Small intestine (tissue), 7 donors: ENCODE measurements at regions not wholly inside any gene's neighbourhood (a gene's known extent, or its start where the extent isn't known, plus 50 kb on each side); places are given as distances from the start of the nearest gene placed in this dataset.
"Not testable (repeated sequence)": the region's sequence is repeated elsewhere in the genome, so short reads cannot be mapped to it uniquely, and the experiment has no call there.

Experiments used
- DNase-seq, 2 donors: peaks; one replicate each; pipeline versions ENCODE4 v3.0.0 to v3.0.0-alpha.2; 2013
- FAIRE-seq: peaks from 2 replicates; lab custom pipeline; 2012; peaks lifted over from hg19 to GRCh38; lab: Jason Lieb, UNC
- H3K27ac ChIP-seq, 3 donors: one replicate each; pipeline ENCODE4 v1.5.1; 2013; ENCODE audit warnings: low read length in 2 of 3, mild to moderate bottlenecking in 2 of 3, control low read depth in 1 of 3, inconsistent platforms in 1 of 3, low read depth in 1 of 3, moderate library complexity in 1 of 3
- H3K27me3 ChIP-seq, 3 donors: one replicate each; pipeline ENCODE4 v1.6.1; 2013; ENCODE audit warnings: low read length in 3 of 3, inconsistent platforms in 1 of 3; ENCODE audit not compliant: control insufficient read depth in 3 of 3, insufficient read depth in 3 of 3
- H3K36me3 ChIP-seq, 3 donors: one replicate each; pipeline ENCODE4 v1.6.1; 2013; ENCODE audit warnings: low read length in 3 of 3, inconsistent platforms in 1 of 3, low read depth in 1 of 3, mild to moderate bottlenecking in 1 of 3, moderate library complexity in 1 of 3; ENCODE audit not compliant: control insufficient read depth in 3 of 3, insufficient read depth in 2 of 3
- H3K4me1 ChIP-seq, 3 donors: one replicate each; pipeline ENCODE4 v1.6.1; 2013; ENCODE audit warnings: low read length in 2 of 3, inconsistent platforms in 1 of 3, low read depth in 1 of 3, mild to moderate bottlenecking in 1 of 3, moderate library complexity in 1 of 3; ENCODE audit not compliant: control insufficient read depth in 3 of 3, insufficient read depth in 2 of 3
- H3K4me3 ChIP-seq, 3 donors: one replicate each; pipeline ENCODE4 v1.5.1; 2013; ENCODE audit warnings: low read length in 3 of 3, control low read depth in 1 of 3, inconsistent platforms in 1 of 3, low read depth in 1 of 3, mild to moderate bottlenecking in 1 of 3, moderate library complexity in 1 of 3
- H3K9me3 ChIP-seq, 2 donors: one replicate each; pipeline ENCODE4 v1.6.1; 2013; ENCODE audit warnings: low read depth in 1 of 2, low read length in 1 of 2; ENCODE audit not compliant: control insufficient read depth in 2 of 2, insufficient read depth in 1 of 2
- WGBS, 3 donors: extraction: QIAGEN DNeasy Blood & Tissue Kit; methylation state at CpG; one replicate each; pipeline ENCODE4 v1.1.7; 2013; 5-methylcytosine and 5-hydroxymethylcytosine counted together
- donor health status: healthy with polysubstance abuse.
- donor health status: control.
- donor health status: control.
- donor health status: Bipolar disorder and iron deficiency.
- donor health status: healthy.

DNA sequence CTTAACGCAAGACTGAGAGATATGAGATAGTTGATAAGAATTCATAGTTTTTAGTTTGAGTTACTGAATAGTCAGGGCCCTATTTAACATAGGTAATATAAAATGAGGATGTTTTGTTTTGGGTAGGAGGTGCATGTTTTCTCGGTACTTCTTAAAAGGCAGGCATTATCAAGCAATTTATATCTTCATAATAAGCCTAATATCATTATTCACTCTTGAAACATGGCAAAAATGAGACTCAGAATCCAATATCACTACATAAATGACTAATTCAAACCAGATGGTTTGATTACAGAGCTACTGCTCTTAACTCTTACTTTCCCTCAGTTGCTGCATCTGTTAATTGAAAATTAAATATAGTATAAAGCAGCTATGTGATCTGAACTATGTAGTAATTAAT, 2038.7 kb downstream of the EFNA5 start:
- H3K27me3 ChIP-seq, result no peaks in the 10 kb centered on the region
- 71 to 84% (median 77%) methylated on average over 2 of the region's 2 CpGs for WGBS, 3 donors
- H3K36me3 ChIP-seq, result no peaks in the 10 kb centered on the region
- no peaks in the 10 kb centered on the region for H3K4me1 ChIP-seq
- no peak overlapping the region for H3K27ac ChIP-seq
- DNase-seq, result no peak
- no peak overlapping the region for H3K4me3 ChIP-seq
- no peak for FAIRE-seq
- no peaks in the 10 kb centered on the region for H3K9me3 ChIP-seq

DNA sequence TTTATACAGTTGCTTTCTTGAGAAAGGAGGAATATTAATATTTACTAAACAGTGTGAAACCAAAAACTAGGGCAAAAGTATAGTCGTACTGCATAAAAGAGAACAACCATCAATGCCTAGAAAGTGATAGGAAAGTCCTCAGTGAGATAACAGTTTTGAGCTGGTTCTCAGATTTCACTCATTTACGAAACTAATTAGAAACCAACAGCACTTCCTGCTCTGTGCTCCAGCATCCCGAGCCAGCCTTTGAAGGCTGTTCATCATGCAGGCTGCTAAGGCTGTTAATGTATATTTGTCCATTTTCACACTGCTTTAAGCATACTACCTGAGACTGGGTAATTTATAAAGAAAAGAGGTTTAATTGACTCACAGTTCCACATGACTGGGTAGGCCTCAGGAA, 2039.9 kb downstream of the EFNA5 start:
- DNase-seq, result no peak
- Histone ChIP-seq H3K4me1 (no peaks in the 10 kb centered on the region), H3K9me3 (no peaks in the 10 kb centered on the region), H3K4me3 (no peak overlapping the region), H3K27ac (no peak overlapping the region), H3K36me3 (no peaks in the 10 kb centered on the region), H3K27me3 (no peaks in the 10 kb centered on the region)
- WGBS, 3 donors, result 68 to 71% (median 68%) methylated on average over 3 of the region's 3 CpGs
- no peak for FAIRE-seq

DNA sequence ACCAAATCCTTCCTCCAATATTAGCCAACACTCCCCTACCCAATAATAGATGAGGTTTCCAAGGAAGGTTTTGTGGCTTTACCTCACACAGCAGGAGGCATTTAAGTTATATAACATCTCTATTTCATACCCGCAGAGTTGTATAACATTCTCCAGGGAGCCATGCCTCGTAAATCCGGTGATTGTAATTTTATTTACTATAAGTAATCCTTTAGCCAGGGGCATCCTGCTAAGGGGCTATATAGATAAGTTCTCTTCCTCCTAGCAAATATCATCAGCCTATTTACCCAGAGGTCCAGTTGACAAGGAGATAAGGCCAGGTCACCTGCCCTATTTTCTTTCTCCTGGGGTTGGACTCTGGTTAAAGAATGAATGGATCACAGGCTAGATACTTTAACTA, 2051.0 kb downstream of the EFNA5 start:
- 33 to 62% (median 36%) methylated on average over 3 of the region's 3 CpGs for WGBS, 3 donors
- Histone ChIP-seq H3K9me3 (no peaks in the 10 kb centered on the region), H3K36me3 (no peaks in the 10 kb centered on the region), H3K4me1 (no peaks in the 10 kb centered on the region), H3K4me3 (no peak overlapping the region), H3K27me3 (no peaks in the 10 kb centered on the region), H3K27ac (no peak overlapping the region)
- FAIRE-seq (no peak), DNase-seq (no peak)

- no peak for FAIRE-seq
- DNase-seq, result no peak
- Histone ChIP-seq H3K4me3 (no peak overlapping the region), H3K27me3 (no peaks in the 10 kb centered on the region), H3K9me3 (no peaks in the 10 kb centered on the region), H3K36me3 (no peaks in the 10 kb centered on the region), H3K27ac (no peak overlapping the region), H3K4me1 (no peaks in the 10 kb centered on the region)
- WGBS, 3 donors, result 35 to 45% (median 38%) methylated on average over 2 of the region's 2 CpGs
These were observed 2053.1 kb downstream of the EFNA5 start for GRCh38 chr5:105617436-105618215.

GRCh38 chr5:105616599-105616998, 2054.0 kb upstream of the NUDT12 start:
- no peak for DNase-seq
- no peaks in the 10 kb centered on the region for H3K4me1 ChIP-seq
- no peak overlapping the region for H3K4me3 ChIP-seq
- H3K9me3 ChIP-seq, result no peaks in the 10 kb centered on the region
- 34 to 46% (median 37%) methylated on average over 2 of the region's 2 CpGs for WGBS, 3 donors
- FAIRE-seq, result no peak
- H3K27ac ChIP-seq, result no peak overlapping the region
- H3K27me3 ChIP-seq, result no peaks in the 10 kb centered on the region
- H3K36me3 ChIP-seq, result no peaks in the 10 kb centered on the region

- not testable (repeated sequence) for H3K36me3 ChIP-seq, H3K4me3 ChIP-seq, H3K27ac ChIP-seq, H3K9me3 ChIP-seq, H3K4me1 ChIP-seq, H3K27me3 ChIP-seq, FAIRE-seq
- peak in 1 of 2 donors; percentile 9 for DNase-seq
These were observed 2039.8 kb upstream of the NUDT12 start for GRCh38 chr5:105602406-105602805.

- WGBS, 3 donors, result 72 to 81% (median 74%) methylated on average over 6 of the region's 6 CpGs
- H3K27me3 ChIP-seq, result no peaks in the 10 kb centered on the region
- H3K27ac ChIP-seq, result no peak overlapping the region
- no peaks in the 10 kb centered on the region for H3K36me3 ChIP-seq
- DNase-seq (no peak), FAIRE-seq (no peak)
- no peaks in the 10 kb centered on the region for H3K4me1 ChIP-seq
- no peak overlapping the region for H3K4me3 ChIP-seq
- H3K9me3 ChIP-seq, result no peaks in the 10 kb centered on the region
These were observed 2030.6 kb upstream of the NUDT12 start for GRCh38 chr5:105593011-105593760.

DNA sequence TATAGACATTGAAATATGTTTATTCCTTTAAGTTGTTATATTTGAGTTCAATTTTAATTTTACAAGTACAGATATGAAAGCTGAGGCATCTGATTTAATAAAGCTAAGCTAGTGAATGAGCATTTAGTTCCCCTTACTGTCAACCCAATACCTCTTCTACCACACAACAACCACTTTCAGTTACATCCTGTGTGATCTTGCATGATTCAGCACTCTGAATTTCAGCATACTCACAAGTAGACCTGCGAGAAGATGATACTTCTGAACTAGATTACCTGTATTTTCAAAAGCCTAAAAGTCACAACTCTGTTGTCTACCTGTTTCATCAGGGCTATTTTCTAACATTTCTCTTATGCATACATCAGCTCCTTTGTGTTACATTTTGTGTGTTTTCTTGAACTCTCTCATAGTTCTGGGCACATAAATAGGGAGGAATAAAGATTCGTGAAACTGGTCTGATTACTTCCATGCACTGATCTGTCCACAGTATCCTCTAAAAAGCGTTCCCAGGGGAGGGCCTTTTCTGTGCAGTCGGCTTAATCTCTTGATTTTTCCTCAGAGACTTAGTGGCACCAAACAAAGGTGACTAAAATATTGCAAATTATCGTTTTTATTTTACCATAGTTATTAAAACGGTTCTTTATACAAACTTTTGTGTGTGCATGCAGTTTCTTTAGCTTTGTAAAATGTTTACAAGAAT, 2025.5 kb upstream of the NUDT12 start:
- no peaks in the 10 kb centered on the region for H3K36me3 ChIP-seq
- H3K27me3 ChIP-seq, result no peaks in the 10 kb centered on the region
- FAIRE-seq, result no peak
- no peak overlapping the region for H3K4me3 ChIP-seq
- no peaks in the 10 kb centered on the region for H3K4me1 ChIP-seq
- H3K9me3 ChIP-seq, result no peaks in the 10 kb centered on the region
- WGBS, 3 donors, result 55 to 73% (median 63%) methylated on average over 6 of the region's 6 CpGs
- DNase-seq, result no peak
- no peak overlapping the region for H3K27ac ChIP-seq
